LHCN-M2 (cell line): ENCODE measurements at regions not wholly inside any gene's neighbourhood (a gene's known extent, or its start where the extent isn't known, plus 50 kb on each side); places are given as distances from the start of the nearest gene placed in this dataset.

ENCODE experiments used
- DNase-seq: peaks from one replicate; pipeline ENCODE4 v3.0.0-alpha.2; 2012; ENCODE audit warnings: low read depth

- DNase-seq, result no peak
Measured at GRCh38 chr6:54057058-54057457, 54.2 kb upstream of the MLIP start.

DNA sequence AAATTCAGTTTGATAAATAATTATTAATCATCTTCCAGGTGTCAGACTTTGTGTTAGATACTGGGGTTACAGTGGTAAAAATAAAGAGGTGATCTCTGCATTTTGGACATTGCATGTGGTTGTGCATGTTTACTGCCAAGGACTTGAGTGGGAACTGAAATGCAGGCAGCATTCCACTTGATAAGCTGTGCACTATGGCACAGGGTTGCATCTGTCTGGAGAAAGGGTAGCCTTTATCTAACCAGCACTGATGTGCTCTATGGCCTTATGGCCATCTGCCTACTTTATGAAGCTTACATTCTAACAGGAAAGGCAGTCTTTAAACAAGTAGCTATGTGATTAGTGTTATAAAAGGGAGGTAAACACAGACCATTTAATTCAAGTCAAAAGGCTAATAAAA is 53.0 kb upstream of the MLIP start:
- no peak for DNase-seq

DNA sequence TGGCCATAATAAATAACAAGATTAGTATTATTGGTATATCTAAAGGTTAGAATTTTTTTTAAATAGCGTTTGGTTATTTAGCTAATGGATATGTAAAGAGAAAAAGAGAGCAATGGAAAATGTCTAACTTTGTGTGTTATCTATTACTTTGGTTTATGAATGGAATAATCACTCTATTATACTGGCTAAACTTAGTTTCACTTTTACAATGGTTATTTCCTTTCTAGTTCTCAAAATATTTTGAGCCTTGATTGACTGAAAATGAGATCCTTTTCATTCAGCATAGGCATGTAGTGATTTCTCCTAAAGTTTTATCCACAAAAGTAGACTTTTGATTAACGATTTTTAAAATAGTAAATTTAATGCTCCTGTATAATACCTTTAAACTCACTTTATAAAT is 51.6 kb upstream of the MLIP start:
- peak; percentile 34 for DNase-seq

- DNase-seq, result peak; percentile 71
Measured at GRCh38 chr6:54060286-54060685, 51.0 kb upstream of the MLIP start.
